Fibroblast of mammary gland (primary cell): ENCODE measurements at regions not wholly inside any gene's neighbourhood (a gene's known extent, or its start where the extent isn't known, plus 50 kb on each side); places are given as distances from the start of the nearest gene placed in this dataset.

Experiments
- DNase-seq: peaks from one replicate; pipeline ENCODE4 v3.0.0-alpha.2; 2010; ENCODE audit warnings: low read depth
- H3K4me3 ChIP-seq: 2 replicates; pipeline ENCODE4 v1.5.1; 2011; ENCODE audit warnings: low read depth, mild to moderate bottlenecking, low read length, moderate library complexity; ENCODE audit not compliant: control insufficient read depth
- TF ChIP-seq, protein P1 (sequence below): conservative IDR thresholded peaks from 2 replicates; pipeline ENCODE4 v1.5.1; 2011; ENCODE audit warnings: low read depth, low read length, inconsistent platforms; ENCODE audit not compliant: control insufficient read depth, insufficient read depth

DNA sequence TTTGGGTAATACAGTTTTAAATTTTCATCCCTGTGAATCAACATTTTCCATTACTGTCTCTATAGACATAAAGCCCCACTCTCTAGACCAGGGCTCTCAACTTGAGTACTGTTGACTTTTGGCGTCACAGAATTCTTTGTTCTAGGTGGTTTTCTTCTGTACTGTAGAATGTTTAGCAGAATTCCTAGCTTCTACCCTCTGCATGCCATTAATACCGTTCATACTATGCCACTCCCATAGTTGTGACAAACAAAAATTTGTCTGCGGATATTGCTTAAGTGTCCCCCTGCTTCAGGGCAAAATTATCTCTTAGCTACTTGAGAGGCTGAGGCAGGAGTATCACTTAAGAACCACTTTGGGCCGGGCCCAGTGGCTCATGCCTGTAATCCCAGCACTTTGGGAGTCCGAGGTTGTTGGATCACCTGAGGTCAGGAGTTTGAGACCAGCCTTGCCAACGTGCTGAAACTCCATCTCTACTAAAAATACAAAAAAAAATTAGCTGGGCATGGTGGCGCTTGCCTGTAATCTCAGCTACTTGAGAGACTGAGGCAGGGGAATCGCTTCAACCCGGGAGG, 57.3 kb upstream of the NRG3 start:
- no peak overlapping the region for H3K4me3 ChIP-seq
- TF ChIP-seq, protein P1, sequence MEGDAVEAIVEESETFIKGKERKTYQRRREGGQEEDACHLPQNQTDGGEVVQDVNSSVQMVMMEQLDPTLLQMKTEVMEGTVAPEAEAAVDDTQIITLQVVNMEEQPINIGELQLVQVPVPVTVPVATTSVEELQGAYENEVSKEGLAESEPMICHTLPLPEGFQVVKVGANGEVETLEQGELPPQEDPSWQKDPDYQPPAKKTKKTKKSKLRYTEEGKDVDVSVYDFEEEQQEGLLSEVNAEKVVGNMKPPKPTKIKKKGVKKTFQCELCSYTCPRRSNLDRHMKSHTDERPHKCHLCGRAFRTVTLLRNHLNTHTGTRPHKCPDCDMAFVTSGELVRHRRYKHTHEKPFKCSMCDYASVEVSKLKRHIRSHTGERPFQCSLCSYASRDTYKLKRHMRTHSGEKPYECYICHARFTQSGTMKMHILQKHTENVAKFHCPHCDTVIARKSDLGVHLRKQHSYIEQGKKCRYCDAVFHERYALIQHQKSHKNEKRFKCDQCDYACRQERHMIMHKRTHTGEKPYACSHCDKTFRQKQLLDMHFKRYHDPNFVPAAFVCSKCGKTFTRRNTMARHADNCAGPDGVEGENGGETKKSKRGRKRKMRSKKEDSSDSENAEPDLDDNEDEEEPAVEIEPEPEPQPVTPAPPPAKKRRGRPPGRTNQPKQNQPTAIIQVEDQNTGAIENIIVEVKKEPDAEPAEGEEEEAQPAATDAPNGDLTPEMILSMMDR: no peak
- no peak for DNase-seq

DNA sequence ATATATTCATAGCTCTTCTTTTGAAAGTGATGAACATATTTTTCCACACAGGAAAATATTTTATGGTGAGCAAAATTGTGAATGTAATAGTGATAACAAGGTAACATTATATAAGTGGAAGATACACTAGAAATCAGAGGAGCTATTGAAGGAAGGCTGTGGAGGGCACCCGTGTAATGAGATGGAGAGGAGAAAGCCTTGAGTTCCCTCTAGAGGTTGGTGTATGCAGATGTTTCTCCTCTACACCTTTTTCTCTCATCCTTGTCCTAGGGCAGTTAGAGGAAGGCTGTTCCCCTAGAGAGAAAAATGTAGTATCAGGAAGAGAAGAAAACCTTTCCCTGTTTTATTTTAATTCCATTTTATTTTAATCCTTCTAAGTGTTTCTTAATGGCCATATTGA, 54.6 kb upstream of the NRG3 start:
- TF ChIP-seq, protein P1: no peak
- no peak for DNase-seq
- H3K4me3 ChIP-seq: no peak overlapping the region
